H1 (cell line): ENCODE measurements at regions not wholly inside any gene's neighbourhood (a gene's known extent, or its start where the extent isn't known, plus 50 kb on each side); places are given as distances from the start of the nearest gene placed in this dataset.

Experiments used
- CTCF ChIA-PET: fragments of 300-600 bp; sonication (Branson Sonifier 250); formaldehyde crosslinking; loops from one replicate; lab custom pipeline; 2021; ENCODE audit not compliant: partially characterized antibody; lab: Charles Lee
- POLR2A ChIA-PET: fragments of 300-600 bp; sonication (Branson Sonifier 250); formaldehyde crosslinking; loops from one replicate; lab custom pipeline; 2021; ENCODE audit warnings: inconsistent platforms; ENCODE audit not compliant: partially characterized antibody; lab: Charles Lee
- DNase-seq, 2 experiments: peaks; one replicate each; pipeline versions ENCODE4 v3.0.0 to v3.0.0-alpha.2; 2010 to 2022; ENCODE audit warnings: low spot score in 2 of 2, low read depth in 1 of 2, mixed read lengths in 1 of 2
- FAIRE-seq: peaks from 2 replicates; lab custom pipeline; 2011; peaks lifted over from hg19 to GRCh38; lab: Jason Lieb, UNC
- H2AFZ ChIP-seq: 2 replicates; pipeline ENCODE4 v1.8.1; 2012; ENCODE audit warnings: low read length, inconsistent platforms
- H2AK5ac ChIP-seq: 2 replicates; pipeline ENCODE4 v1.6.1; 2013; ENCODE audit warnings: low read depth, low read length
- H2BK120ac ChIP-seq: replicated peaks from 2 replicates; pipeline ENCODE3; 2013; ENCODE audit warnings: low read depth, low read length, inconsistent platforms
- H2BK12ac ChIP-seq: 2 replicates; pipeline ENCODE4 v1.6.1; 2013; ENCODE audit warnings: low read depth, low read length
- H2BK15ac ChIP-seq: 2 replicates; pipeline ENCODE4 v1.6.1; 2013; ENCODE audit warnings: low read length
- H2BK20ac ChIP-seq: 2 replicates; pipeline ENCODE4 v1.6.1; 2013; ENCODE audit warnings: low read length
- H2BK5ac ChIP-seq: 2 replicates; pipeline ENCODE4 v1.6.1; 2013; ENCODE audit warnings: low read depth, low read length
- H3K14ac ChIP-seq: 2 replicates; pipeline ENCODE4 v1.6.1; 2013; ENCODE audit warnings: inconsistent platforms; ENCODE audit not compliant: insufficient read length
- H3K18ac ChIP-seq: 2 replicates; pipeline ENCODE4 v1.6.1; 2013; ENCODE audit warnings: low read length; ENCODE audit errors: extremely low read depth
- H3K23ac ChIP-seq: 2 replicates; pipeline ENCODE4 v1.6.1; 2013; ENCODE audit warnings: inconsistent platforms; ENCODE audit not compliant: insufficient read length
- H3K23me2 ChIP-seq: 2 replicates; pipeline ENCODE4 v1.6.1; 2013; ENCODE audit warnings: low read depth, low read length
- H3K27ac ChIP-seq: 2 replicates; pipeline ENCODE4 v1.6.1; 2011; ENCODE audit warnings: low read depth, low read length, inconsistent platforms
- H3K27me3 ChIP-seq, 4 experiments: replicated peaks in 1 of 4; 1 replicate in 1 of 4; 2 replicates in 3 of 4; pipeline versions ENCODE4 v1.6.1 to v1.8.1; 2011 to 2013; ENCODE audit warnings: low read length in 3 of 4, mild to moderate bottlenecking in 3 of 4, inconsistent platforms in 2 of 4, mixed read lengths in 2 of 4, moderate library complexity in 1 of 4; ENCODE audit not compliant: control insufficient read depth in 3 of 4, insufficient read depth in 3 of 4; ENCODE audit errors: extremely low read depth in 1 of 4
- H3K36me3 ChIP-seq, 4 experiments: 2 replicates each; pipeline versions ENCODE4 v1.6.1 to v1.8.1; 2011 to 2013; ENCODE audit warnings: mild to moderate bottlenecking in 4 of 4, low read length in 3 of 4, moderate library complexity in 2 of 4, control low read depth in 1 of 4, inconsistent platforms in 1 of 4; ENCODE audit not compliant: insufficient read depth in 4 of 4, control insufficient read depth in 2 of 4
- H3K4ac ChIP-seq: replicated peaks from 2 replicates; pipeline ENCODE3; 2013; ENCODE audit warnings: low read length, low read depth, mixed read lengths, inconsistent platforms; ENCODE audit not compliant: insufficient read length
- H3K4me1 ChIP-seq, 4 experiments: replicated peaks in 1 of 4; 1 replicate in 1 of 4; 2 replicates in 3 of 4; pipeline versions ENCODE4 v1.6.1 to v1.8.1; 2011 to 2013; ENCODE audit warnings: low read length in 3 of 4, inconsistent platforms in 2 of 4, mixed read lengths in 1 of 4; ENCODE audit not compliant: insufficient read depth in 4 of 4, control insufficient read depth in 3 of 4
- H3K4me2 ChIP-seq, 2 experiments: 2 replicates each; pipeline versions ENCODE4 v1.6.1 to v1.8.1; 2011 to 2013; ENCODE audit warnings: low read depth in 2 of 2, low read length in 2 of 2, control low read depth in 1 of 2, inconsistent platforms in 1 of 2, mild to moderate bottlenecking in 1 of 2; ENCODE audit not compliant: insufficient read depth in 1 of 2
- H3K4me3 ChIP-seq, 4 experiments: fragments of 200-600, 300-600 bp in 1 of 4; sonication (generic), shearing (Covaris generic), sonication (Bioruptor Twin) in 1 of 4; 2 replicates each; pipeline versions ENCODE4 v1.5.1 to v1.8.1; 2011 to 2016; ENCODE audit warnings: low read length in 4 of 4, low read depth in 3 of 4, control low read depth in 2 of 4, inconsistent platforms in 2 of 4, mild to moderate bottlenecking in 2 of 4, mixed read lengths in 1 of 4, moderate library complexity in 1 of 4; ENCODE audit not compliant: insufficient read depth in 2 of 4; ENCODE audit errors: extremely low read depth in 1 of 4
- H3K56ac ChIP-seq: replicated peaks from 2 replicates; pipeline ENCODE3; 2013; ENCODE audit warnings: low read depth, mild to moderate bottlenecking, mixed read lengths, low read length, inconsistent platforms; ENCODE audit not compliant: insufficient read length
- H3K79me1 ChIP-seq: 2 replicates; pipeline ENCODE4 v1.6.1; 2013; ENCODE audit warnings: low read depth, low read length, control low read depth
- H3K79me2 ChIP-seq, 2 experiments: 2 replicates each; pipeline versions ENCODE4 v1.6.1 to v1.8.1; 2012 to 2013; ENCODE audit warnings: low read length in 2 of 2, mild to moderate bottlenecking in 2 of 2, inconsistent platforms in 1 of 2; ENCODE audit not compliant: insufficient read depth in 2 of 2, control insufficient read depth in 1 of 2
- H3K9ac ChIP-seq, 4 experiments: replicated peaks in 1 of 4; 1 replicate in 1 of 4; 2 replicates in 3 of 4; pipeline versions ENCODE4 v1.6.1 to v1.8.1; 2011 to 2013; ENCODE audit warnings: low read depth in 3 of 4, low read length in 3 of 4, control low read depth in 2 of 4, mild to moderate bottlenecking in 2 of 4, moderate library complexity in 2 of 4, inconsistent platforms in 1 of 4; ENCODE audit errors: extremely low read depth in 1 of 4
- H3K9me3 ChIP-seq, 2 experiments: 2 replicates each; pipeline versions ENCODE4 v1.6.1 to v1.8.1; 2012 to 2013; ENCODE audit warnings: mild to moderate bottlenecking in 2 of 2, moderate library complexity in 2 of 2, control low read depth in 1 of 2, inconsistent platforms in 1 of 2, low read depth in 1 of 2, low read length in 1 of 2, mixed read lengths in 1 of 2; ENCODE audit not compliant: insufficient read depth in 2 of 2
- H4K20me1 ChIP-seq, 2 experiments: replicated peaks in 1 of 2; 2 replicates each; pipeline versions ENCODE3 to v1.8.1; 2011 to 2013; ENCODE audit warnings: inconsistent platforms in 2 of 2, low read length in 2 of 2, mild to moderate bottlenecking in 1 of 2; ENCODE audit not compliant: insufficient read depth in 2 of 2, control insufficient read depth in 1 of 2
- H4K5ac ChIP-seq: 2 replicates; pipeline ENCODE4 v1.6.1; 2013; ENCODE audit warnings: low read length, low read depth, mixed read lengths, inconsistent platforms; ENCODE audit not compliant: insufficient read length
- H4K8ac ChIP-seq: 2 replicates; pipeline ENCODE4 v1.8.0; 2013; ENCODE audit warnings: mild to moderate bottlenecking, moderate library complexity, low read length, inconsistent platforms; ENCODE audit not compliant: insufficient read depth; ENCODE audit errors: extremely low read depth
- H4K91ac ChIP-seq: replicated peaks from 2 replicates; pipeline ENCODE3; 2013; ENCODE audit warnings: low read length, mixed read lengths, inconsistent platforms; ENCODE audit not compliant: insufficient read length
- ATF3 ChIP-seq: IDR thresholded peaks from 2 replicates; pipeline ENCODE4 v1.6.1; 2011; ENCODE audit warnings: low read depth, mild to moderate bottlenecking, low read length; ENCODE audit not compliant: insufficient read depth
- BACH1 ChIP-seq: IDR thresholded peaks from 2 replicates; pipeline ENCODE4 v1.6.1; 2012; ENCODE audit warnings: low read length, improper control_type of control experiment
- BCL11A ChIP-seq, 2 experiments: IDR thresholded peaks; one replicate each; pipeline ENCODE4 v1.6.1; 2011; ENCODE audit warnings: low read depth in 2 of 2, low read length in 2 of 2, mild to moderate bottlenecking in 2 of 2
- CTBP2 ChIP-seq: IDR thresholded peaks from 2 replicates; pipeline ENCODE4 v1.7.0; 2011; ENCODE audit warnings: borderline replicate concordance, mild to moderate bottlenecking, moderate library complexity, mixed read lengths, low read length; ENCODE audit not compliant: insufficient read depth, insufficient read length
- RFX5 ChIP-seq: IDR thresholded peaks from 2 replicates; pipeline ENCODE4 v1.6.1; 2011; ENCODE audit warnings: low read depth, low read length, improper control_type of control experiment, borderline replicate concordance
- SIX5 ChIP-seq: IDR thresholded peaks from 2 replicates; pipeline ENCODE4 v1.6.1; 2011; ENCODE audit warnings: mild to moderate bottlenecking, low read depth, low read length
- SRF ChIP-seq: IDR thresholded peaks from 2 replicates; pipeline ENCODE4 v1.6.1; 2011; ENCODE audit warnings: mild to moderate bottlenecking, low read depth, low read length, moderate library complexity
- TAF7 ChIP-seq: optimal IDR thresholded peaks from 2 replicates; pipeline ENCODE3; 2011; ENCODE audit warnings: low read depth, mild to moderate bottlenecking, inconsistent platforms, low read length, moderate library complexity, borderline replicate concordance
- YY1 ChIP-seq: IDR thresholded peaks from 2 replicates; pipeline ENCODE4 v1.6.1; 2011; ENCODE audit warnings: low read depth, mild to moderate bottlenecking, low read length
- ZNF274 ChIP-seq: IDR thresholded peaks from 2 replicates; pipeline ENCODE4 v1.7.0; 2012; ENCODE audit warnings: low read length, borderline replicate concordance; ENCODE audit errors: extremely low read depth
- WGBS, 2 experiments: shearing (Covaris generic) in 1 of 2; methylation state at CpG; one replicate each; pipeline versions ENCODE4 v1.1.6 to v1.1.7; 2013 to 2015; ENCODE audit warnings: low lambda C conversion rate in 2 of 2, mixed read lengths in 2 of 2, inconsistent platforms in 1 of 2, low coverage in 1 of 2, missing lambda C conversion rate in 1 of 2; ENCODE audit not compliant: insufficient replicate concordance in 2 of 2, insufficient coverage in 1 of 2, insufficient read length in 1 of 2; ENCODE audit errors: extremely low coverage in 1 of 2, missing lambda C conversion rate in 1 of 2; 5-methylcytosine and 5-hydroxymethylcytosine counted together

- 58% methylated on average over 5 of the region's 5 CpGs; no CpG with 5 or more reads in 1 of the 2 experiments for WGBS, 2 experiments
- Histone ChIP-seq H3K4me1 (peaks cover 0 to 6% (median 2%) of the 10 kb centered on the region in 4 experiments; a peak in 3 of 7 replicates), H3K36me3 (no peaks in the 10 kb centered on the region), H4K20me1 (no peaks in the 10 kb centered on the region), H4K91ac (no peak overlapping the region), H2BK20ac (no peak overlapping the region), H2BK120ac (no peak overlapping the region), H3K23me2 (no peaks in the 10 kb centered on the region), H3K79me1 (no peaks in the 10 kb centered on the region), H3K9ac (no peak overlapping the region), H3K4ac (no peak overlapping the region), H4K5ac (no peak overlapping the region), H2BK5ac (peak overlapping the region; percentile 36; the same call in 1 of the 2 replicates), H3K27ac (no peak overlapping the region), H4K8ac (no peak overlapping the region), H3K4me2 (peak overlapping the region; percentile 41 to 43; a peak in 3 of 4 replicates), H3K23ac (no peak overlapping the region), H3K18ac (0 out of 2 replicates have a peak overlapping the region, but pooled peaks have one; percentile 48), H3K4me3 (no peak overlapping the region), H2BK12ac (peak overlapping the region; percentile 77), H2BK15ac (no peak overlapping the region), H2AFZ (peak overlapping the region; percentile 93; the same call in 1 of the 2 replicates), H2AK5ac (no peak overlapping the region), H3K9me3 (no peaks in the 10 kb centered on the region), H3K56ac (no peak overlapping the region), H3K14ac (no peak overlapping the region), H3K79me2 (no peaks in the 10 kb centered on the region), H3K27me3 (no peaks in the 10 kb centered on the region)
- no peak for DNase-seq
- ChIA-PET CTCF (interaction anchor here (1.1 kb wide), 1 partner anchor 23 kb away, joined by 3 read pairs; no protein-coding TSS in a partner anchor), POLR2A (interaction anchor here (1.2 kb wide), 1 partner anchor 12 kb away, joined by 3 read pairs; no protein-coding TSS in a partner anchor)
- TF ChIP-seq SIX5 (no peak), CTBP2 (no peak), YY1 (no peak), TAF7 (no peak), BCL11A (IDR thresholded peaks at IDR 0.05; ENCODE audit: low read depth in 2 of 2, low read length in 2 of 2) (no peak), SRF (no peak), RFX5 (no peak), ZNF274 (no peak), BACH1 (no peak), ATF3 (no peak)
- no peak for FAIRE-seq
These were observed 88.2 kb upstream of the ARMC3 start for GRCh38 chr10:22839639-22840038.
